ENCODE measurements at regions not wholly inside any gene's neighbourhood (a gene's known extent, or its start where the extent isn't known, plus 50 kb on each side); places are given as distances from the start of the nearest gene placed in this dataset.

DNA sequence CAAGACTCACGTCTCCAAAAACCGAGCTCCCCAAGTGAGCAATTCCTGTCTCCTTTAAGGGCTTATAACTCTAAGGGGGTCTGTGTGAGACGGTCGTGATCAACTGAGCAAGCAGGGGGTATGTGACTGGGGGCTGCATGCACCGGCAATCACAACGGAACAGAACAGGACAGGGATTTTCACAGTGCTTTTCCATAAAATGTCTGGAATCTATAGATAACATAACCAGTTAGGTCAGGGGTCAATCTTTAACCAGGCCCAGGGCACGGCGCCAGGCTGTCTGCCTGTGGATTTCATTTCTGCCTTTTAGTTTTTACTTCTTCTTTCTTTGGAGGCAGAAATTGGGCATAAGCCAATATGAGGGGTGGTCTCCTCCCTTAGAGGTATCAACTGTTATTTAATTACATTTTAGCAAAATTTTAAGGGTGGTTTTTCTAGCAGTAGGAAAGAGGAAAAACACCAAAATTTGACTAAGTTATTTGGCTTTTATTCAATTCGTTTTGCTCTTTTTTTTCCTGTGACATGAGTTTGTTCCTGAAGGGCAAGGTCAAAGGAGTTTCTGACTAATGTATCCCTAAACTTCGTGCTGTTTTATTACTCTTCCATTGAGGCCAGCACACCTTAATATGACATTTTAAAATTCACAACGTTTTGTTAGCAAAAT is 121.4 kb upstream of the SEC61G start:
- TF ChIP-seq POLR2A (IDR thresholded peaks at IDR 0.05) = no peak
- TF ChIP-seq, protein P1, sequence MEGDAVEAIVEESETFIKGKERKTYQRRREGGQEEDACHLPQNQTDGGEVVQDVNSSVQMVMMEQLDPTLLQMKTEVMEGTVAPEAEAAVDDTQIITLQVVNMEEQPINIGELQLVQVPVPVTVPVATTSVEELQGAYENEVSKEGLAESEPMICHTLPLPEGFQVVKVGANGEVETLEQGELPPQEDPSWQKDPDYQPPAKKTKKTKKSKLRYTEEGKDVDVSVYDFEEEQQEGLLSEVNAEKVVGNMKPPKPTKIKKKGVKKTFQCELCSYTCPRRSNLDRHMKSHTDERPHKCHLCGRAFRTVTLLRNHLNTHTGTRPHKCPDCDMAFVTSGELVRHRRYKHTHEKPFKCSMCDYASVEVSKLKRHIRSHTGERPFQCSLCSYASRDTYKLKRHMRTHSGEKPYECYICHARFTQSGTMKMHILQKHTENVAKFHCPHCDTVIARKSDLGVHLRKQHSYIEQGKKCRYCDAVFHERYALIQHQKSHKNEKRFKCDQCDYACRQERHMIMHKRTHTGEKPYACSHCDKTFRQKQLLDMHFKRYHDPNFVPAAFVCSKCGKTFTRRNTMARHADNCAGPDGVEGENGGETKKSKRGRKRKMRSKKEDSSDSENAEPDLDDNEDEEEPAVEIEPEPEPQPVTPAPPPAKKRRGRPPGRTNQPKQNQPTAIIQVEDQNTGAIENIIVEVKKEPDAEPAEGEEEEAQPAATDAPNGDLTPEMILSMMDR (IDR thresholded peaks at IDR 0.05) = no peak
- TF ChIP-seq POLR2AphosphoS5 (IDR thresholded peaks at IDR 0.05) = no peak
